ENCODE measurements at regions not wholly inside any gene's neighbourhood (a gene's known extent, or its start where the extent isn't known, plus 50 kb on each side); places are given as distances from the start of the nearest gene placed in this dataset.

- H3F3A ChIP-seq (ENCODE audit: insufficient read depth, low read length, poor library complexity, severe bottlenecking) = no peaks in the 10 kb centered on the region
- no peaks in the 10 kb centered on the region for H3K36me3 ChIP-seq (ENCODE audit: insufficient read depth, low read length)
- H3K9ac ChIP-seq (ENCODE audit: low read length) = no peak overlapping the region
- H3K27me3 ChIP-seq (ENCODE audit: insufficient read depth, low read depth, low read length) = no peaks in the 10 kb centered on the region
- TF ChIP-seq RAD21 (conservative IDR thresholded peaks at IDR 0.05) (peak; percentile 94), EZH2 (IDR thresholded peaks at IDR 0.05; ENCODE audit: borderline replicate concordance, insufficient read depth, low read length, poor library complexity, severe bottlenecking) (no peak), SMC3 (conservative IDR thresholded peaks at IDR 0.05; ENCODE audit: poor library complexity) (peak; percentile 88)
- TF ChIP-seq, protein P1, sequence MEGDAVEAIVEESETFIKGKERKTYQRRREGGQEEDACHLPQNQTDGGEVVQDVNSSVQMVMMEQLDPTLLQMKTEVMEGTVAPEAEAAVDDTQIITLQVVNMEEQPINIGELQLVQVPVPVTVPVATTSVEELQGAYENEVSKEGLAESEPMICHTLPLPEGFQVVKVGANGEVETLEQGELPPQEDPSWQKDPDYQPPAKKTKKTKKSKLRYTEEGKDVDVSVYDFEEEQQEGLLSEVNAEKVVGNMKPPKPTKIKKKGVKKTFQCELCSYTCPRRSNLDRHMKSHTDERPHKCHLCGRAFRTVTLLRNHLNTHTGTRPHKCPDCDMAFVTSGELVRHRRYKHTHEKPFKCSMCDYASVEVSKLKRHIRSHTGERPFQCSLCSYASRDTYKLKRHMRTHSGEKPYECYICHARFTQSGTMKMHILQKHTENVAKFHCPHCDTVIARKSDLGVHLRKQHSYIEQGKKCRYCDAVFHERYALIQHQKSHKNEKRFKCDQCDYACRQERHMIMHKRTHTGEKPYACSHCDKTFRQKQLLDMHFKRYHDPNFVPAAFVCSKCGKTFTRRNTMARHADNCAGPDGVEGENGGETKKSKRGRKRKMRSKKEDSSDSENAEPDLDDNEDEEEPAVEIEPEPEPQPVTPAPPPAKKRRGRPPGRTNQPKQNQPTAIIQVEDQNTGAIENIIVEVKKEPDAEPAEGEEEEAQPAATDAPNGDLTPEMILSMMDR (IDR thresholded peaks at IDR 0.05; ENCODE audit: poor library complexity, severe bottlenecking) = peak; percentile 89
- H3K79me2 ChIP-seq (replicated peaks; ENCODE audit: insufficient read depth, low read length) = no peaks in the 10 kb centered on the region
- peak overlapping the region; percentile 7 for H3K27ac ChIP-seq (ENCODE audit: low read length)
- H4K20me1 ChIP-seq (ENCODE audit: insufficient read depth) = no peaks in the 10 kb centered on the region
- no peaks in the 10 kb centered on the region for H3K9me2 ChIP-seq (ENCODE audit: insufficient read depth, low read length)
- no peak overlapping the region for H2AFZ ChIP-seq (ENCODE audit: low read depth, low read length)
- no peak overlapping the region for H3K4me2 ChIP-seq (ENCODE audit: low read length)
- no peaks in the 10 kb centered on the region for H3K9me3 ChIP-seq (ENCODE audit: low read length)
- H3K4me3 ChIP-seq (ENCODE audit: low read length) = no peak overlapping the region
Measured at GRCh38 chr12:87848248-87848868, 180.8 kb downstream of the C12orf50 start.

DNA sequence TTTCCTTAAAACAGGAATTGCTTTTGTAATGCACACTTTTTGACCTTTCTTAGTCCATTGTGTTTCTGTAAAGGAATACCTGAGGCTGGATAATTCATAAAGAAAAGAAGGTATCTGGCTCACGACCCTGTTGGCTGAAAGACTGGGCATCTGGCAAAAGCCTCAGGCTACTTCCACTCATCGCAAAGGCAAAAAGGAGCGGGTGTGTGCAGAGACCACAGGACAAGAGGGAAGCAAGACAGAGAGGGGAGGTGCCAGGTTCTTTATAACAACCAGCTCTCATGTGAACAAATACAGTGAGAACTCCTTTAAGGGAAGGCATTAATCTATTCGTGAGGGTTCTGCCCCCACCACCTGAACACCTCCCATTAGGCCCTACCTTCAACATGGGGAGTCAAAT lies 182.1 kb downstream of the C12orf50 start:
- no peak overlapping the region for H3K4me2 ChIP-seq (ENCODE audit: low read length)
- TF ChIP-seq, protein P1 (IDR thresholded peaks at IDR 0.05; ENCODE audit: poor library complexity, severe bottlenecking) = no peak
- no peak for TF ChIP-seq MXI1 (conservative IDR thresholded peaks at IDR 0.05; ENCODE audit: poor library complexity, severe bottlenecking)
- no peak for TF ChIP-seq SMC3 (conservative IDR thresholded peaks at IDR 0.05; ENCODE audit: poor library complexity)
- no peak for TF ChIP-seq RAD21 (conservative IDR thresholded peaks at IDR 0.05)
- no peak for TF ChIP-seq EZH2 (IDR thresholded peaks at IDR 0.05; ENCODE audit: borderline replicate concordance, insufficient read depth, low read length, poor library complexity, severe bottlenecking)
- no peak for TF ChIP-seq TAF1 (IDR thresholded peaks at IDR 0.05; ENCODE audit: low read depth)
- TF ChIP-seq EP300 (conservative IDR thresholded peaks at IDR 0.05; ENCODE audit: poor library complexity, severe bottlenecking) = no peak
- TF ChIP-seq, protein P2, sequence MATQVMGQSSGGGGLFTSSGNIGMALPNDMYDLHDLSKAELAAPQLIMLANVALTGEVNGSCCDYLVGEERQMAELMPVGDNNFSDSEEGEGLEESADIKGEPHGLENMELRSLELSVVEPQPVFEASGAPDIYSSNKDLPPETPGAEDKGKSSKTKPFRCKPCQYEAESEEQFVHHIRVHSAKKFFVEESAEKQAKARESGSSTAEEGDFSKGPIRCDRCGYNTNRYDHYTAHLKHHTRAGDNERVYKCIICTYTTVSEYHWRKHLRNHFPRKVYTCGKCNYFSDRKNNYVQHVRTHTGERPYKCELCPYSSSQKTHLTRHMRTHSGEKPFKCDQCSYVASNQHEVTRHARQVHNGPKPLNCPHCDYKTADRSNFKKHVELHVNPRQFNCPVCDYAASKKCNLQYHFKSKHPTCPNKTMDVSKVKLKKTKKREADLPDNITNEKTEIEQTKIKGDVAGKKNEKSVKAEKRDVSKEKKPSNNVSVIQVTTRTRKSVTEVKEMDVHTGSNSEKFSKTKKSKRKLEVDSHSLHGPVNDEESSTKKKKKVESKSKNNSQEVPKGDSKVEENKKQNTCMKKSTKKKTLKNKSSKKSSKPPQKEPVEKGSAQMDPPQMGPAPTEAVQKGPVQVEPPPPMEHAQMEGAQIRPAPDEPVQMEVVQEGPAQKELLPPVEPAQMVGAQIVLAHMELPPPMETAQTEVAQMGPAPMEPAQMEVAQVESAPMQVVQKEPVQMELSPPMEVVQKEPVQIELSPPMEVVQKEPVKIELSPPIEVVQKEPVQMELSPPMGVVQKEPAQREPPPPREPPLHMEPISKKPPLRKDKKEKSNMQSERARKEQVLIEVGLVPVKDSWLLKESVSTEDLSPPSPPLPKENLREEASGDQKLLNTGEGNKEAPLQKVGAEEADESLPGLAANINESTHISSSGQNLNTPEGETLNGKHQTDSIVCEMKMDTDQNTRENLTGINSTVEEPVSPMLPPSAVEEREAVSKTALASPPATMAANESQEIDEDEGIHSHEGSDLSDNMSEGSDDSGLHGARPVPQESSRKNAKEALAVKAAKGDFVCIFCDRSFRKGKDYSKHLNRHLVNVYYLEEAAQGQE (IDR thresholded peaks at IDR 0.05; ENCODE audit: borderline replicate concordance) = no peak
- H3K9me2 ChIP-seq (ENCODE audit: insufficient read depth, low read length) = no peaks in the 10 kb centered on the region

More for the DNA sequence above, 182.1 kb downstream of the C12orf50 start:
- Histone ChIP-seq H4K20me1 (ENCODE audit: insufficient read depth) (no peaks in the 10 kb centered on the region), H2AFZ (ENCODE audit: low read depth, low read length) (no peak overlapping the region), H3F3A (ENCODE audit: insufficient read depth, low read length, poor library complexity, severe bottlenecking) (peaks cover 4% of the 10 kb centered on the region), H3K4me3 (ENCODE audit: low read length) (no peak overlapping the region), H3K9ac (ENCODE audit: low read length) (no peak overlapping the region), H3K27ac (ENCODE audit: low read length) (no peak overlapping the region), H3K36me3 (ENCODE audit: insufficient read depth, low read length) (no peaks in the 10 kb centered on the region), H3K27me3 (ENCODE audit: insufficient read depth, low read depth, low read length) (no peaks in the 10 kb centered on the region), H3K9me3 (ENCODE audit: low read length) (no peaks in the 10 kb centered on the region), H3K79me2 (replicated peaks; ENCODE audit: insufficient read depth, low read length) (no peaks in the 10 kb centered on the region)

All from neural cell (in vitro differentiated cells).